PFSK-1 (cell line): ENCODE measurements at regions not wholly inside any gene's neighbourhood (a gene's known extent, or its start where the extent isn't known, plus 50 kb on each side); places are given as distances from the start of the nearest gene placed in this dataset.

Experiments
- FOXP2 ChIP-seq: optimal IDR thresholded peaks from 2 replicates; pipeline ENCODE3; 2011; ENCODE audit warnings: borderline replicate concordance, control low read depth, inconsistent platforms; ENCODE audit not compliant: insufficient read depth; ENCODE audit errors: extremely low read length, extremely low read depth
- POLR2AphosphoS5 ChIP-seq: IDR thresholded peaks from 2 replicates; pipeline ENCODE4 v1.6.1; 2012; ENCODE audit warnings: low read depth, mild to moderate bottlenecking, control low read depth, low read length, moderate library complexity
- REST ChIP-seq, 2 experiments: IDR thresholded peaks; 2 replicates each; pipeline versions ENCODE4 v1.6.1 to v1.8.0; 2011 to 2012; ENCODE audit warnings: low read depth in 2 of 2, low read length in 2 of 2, control low read depth in 1 of 2, inconsistent platforms in 1 of 2, mild to moderate bottlenecking in 1 of 2, moderate library complexity in 1 of 2; ENCODE audit not compliant: insufficient read depth in 1 of 2
- SIN3A ChIP-seq: IDR thresholded peaks from 2 replicates; pipeline ENCODE4 v1.6.1; 2012; ENCODE audit warnings: mild to moderate bottlenecking, low read length, moderate library complexity, borderline replicate concordance; ENCODE audit not compliant: insufficient read depth
- TAF1 ChIP-seq: IDR thresholded peaks from 2 replicates; pipeline ENCODE4 v1.6.1; 2012; ENCODE audit warnings: low read length, control low read depth, borderline replicate concordance; ENCODE audit not compliant: insufficient read depth

GRCh38 chr7:118492466-118492865 is 268.0 kb downstream of the ANKRD7 start:
- TF ChIP-seq FOXP2, result no peak
- TF ChIP-seq REST (IDR thresholded peaks at IDR 0.05; ENCODE audit: insufficient read depth in 1 of 2, low read depth in 2 of 2, low read length in 2 of 2), result no peak
- TF ChIP-seq TAF1, result no peak
- no peak for TF ChIP-seq POLR2AphosphoS5
- no peak for TF ChIP-seq SIN3A

DNA sequence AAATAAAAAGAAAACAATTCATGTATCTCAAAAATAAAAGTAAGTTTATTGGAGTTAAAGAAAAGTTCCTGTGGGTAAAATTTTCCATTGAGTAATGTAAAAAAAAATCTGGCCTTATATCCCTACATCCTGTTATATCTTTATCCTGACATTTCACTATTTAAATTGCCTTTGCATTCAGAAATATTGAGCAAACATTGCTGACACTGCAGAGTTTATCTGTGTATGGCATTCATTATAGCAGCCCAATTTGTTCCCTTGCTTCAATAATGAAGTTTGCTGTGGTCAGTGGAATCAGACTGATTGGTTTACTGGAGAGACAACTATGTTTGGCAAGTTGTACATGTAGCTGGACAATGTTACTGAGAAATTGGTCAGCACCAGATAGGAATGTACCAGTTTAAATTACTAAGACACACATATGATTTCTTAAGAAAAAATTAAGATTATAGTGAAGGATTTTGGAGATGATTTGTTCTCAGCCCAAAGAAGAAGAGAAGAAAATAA is 271.7 kb downstream of the ANKRD7 start:
- TF ChIP-seq TAF1, result no peak
- no peak for TF ChIP-seq SIN3A
- no peak for TF ChIP-seq POLR2AphosphoS5
- TF ChIP-seq REST (IDR thresholded peaks at IDR 0.05; ENCODE audit: insufficient read depth in 1 of 2, low read depth in 2 of 2, low read length in 2 of 2), result no peak
- no peak for TF ChIP-seq FOXP2

DNA sequence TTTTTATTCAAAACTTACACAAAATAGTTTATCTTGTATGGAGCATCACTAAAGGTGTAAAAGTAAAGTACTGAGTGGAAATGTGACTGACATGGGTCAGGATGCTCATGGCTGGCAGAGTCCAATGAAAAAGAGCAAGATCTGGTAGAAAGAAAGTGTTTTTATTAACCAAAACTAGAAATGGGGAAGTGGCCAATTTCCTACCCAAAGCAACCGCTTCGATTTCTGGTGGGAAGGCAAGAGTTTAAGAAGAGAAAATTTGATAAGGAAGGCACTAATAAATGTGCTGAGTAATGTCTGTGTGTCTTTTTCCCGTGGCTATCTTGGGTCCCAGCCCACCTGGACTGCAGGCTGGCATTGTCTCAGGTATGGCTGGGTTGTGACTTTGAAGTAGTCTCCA is 277.7 kb downstream of the ANKRD7 start:
- TF ChIP-seq REST (IDR thresholded peaks at IDR 0.05; ENCODE audit: insufficient read depth in 1 of 2, low read depth in 2 of 2, low read length in 2 of 2) (no peak), TAF1 (no peak), FOXP2 (no peak), POLR2AphosphoS5 (no peak), SIN3A (no peak)

DNA sequence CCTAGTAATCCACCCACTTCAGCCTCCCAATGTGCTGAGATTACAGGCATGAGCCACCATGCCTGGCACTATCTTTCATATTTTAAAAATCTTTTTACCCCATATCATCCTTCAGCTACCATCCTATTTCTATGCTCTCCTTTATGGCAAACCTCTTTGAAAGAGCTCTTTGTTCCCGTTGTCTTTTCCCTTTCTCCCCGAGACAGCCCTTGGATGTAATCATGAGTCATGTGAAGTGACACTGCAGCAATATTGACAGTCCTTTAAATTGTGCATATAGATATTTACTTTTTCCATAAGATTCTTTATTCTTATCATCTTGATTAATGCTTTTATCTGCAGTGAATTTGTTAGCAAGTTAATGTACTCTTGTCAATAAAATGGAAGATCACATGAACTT is 286.6 kb downstream of the ANKRD7 start:
- TF ChIP-seq SIN3A (no peak), TAF1 (no peak), REST (IDR thresholded peaks at IDR 0.05; ENCODE audit: insufficient read depth in 1 of 2, low read depth in 2 of 2, low read length in 2 of 2) (no peak), POLR2AphosphoS5 (no peak), FOXP2 (no peak)

DNA sequence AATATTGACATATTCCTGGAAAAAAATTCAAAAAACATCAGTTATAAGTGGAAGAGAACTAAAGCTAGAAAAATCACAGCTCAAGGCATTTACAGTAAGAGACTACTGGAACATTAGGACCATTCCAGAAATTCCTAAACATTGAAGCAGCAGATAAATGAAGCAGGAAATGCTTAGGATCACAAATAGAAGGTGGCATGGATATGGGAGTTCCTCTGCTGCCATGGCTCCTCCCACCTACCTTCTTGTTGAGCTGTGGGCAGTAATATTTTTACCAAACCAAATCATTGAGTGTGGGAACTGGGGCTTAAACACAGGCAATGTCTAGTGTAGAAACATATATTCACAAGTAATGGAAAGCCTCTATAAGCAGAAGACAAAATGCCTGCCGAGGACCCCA is 292.8 kb downstream of the ANKRD7 start:
- TF ChIP-seq POLR2AphosphoS5, result no peak
- no peak for TF ChIP-seq TAF1
- no peak for TF ChIP-seq SIN3A
- no peak for TF ChIP-seq REST (IDR thresholded peaks at IDR 0.05; ENCODE audit: insufficient read depth in 1 of 2, low read depth in 2 of 2, low read length in 2 of 2)
- no peak for TF ChIP-seq FOXP2
